HG03159 (cell line): ENCODE measurements at regions not wholly inside any gene's neighbourhood (a gene's known extent, or its start where the extent isn't known, plus 50 kb on each side); places are given as distances from the start of the nearest gene placed in this dataset.

Source experiments
- ATAC-seq: cut with Tn5 transposase; IDR thresholded peaks from one replicate; pipeline ENCODE4 v1.9.1; 2021; ENCODE audit warnings: mild to moderate bottlenecking, moderate library complexity; ENCODE audit not compliant: unreplicated experiment

- no peak for ATAC-seq
Observed at GRCh38 chr2:145043399-145043834, 523.5 kb upstream of the ZEB2 start.

- no peak for ATAC-seq
Observed at GRCh38 chr2:145041706-145042105, 521.8 kb upstream of the ZEB2 start.

- ATAC-seq: no peak
Observed at GRCh38 chr2:145040433-145040832, 520.5 kb upstream of the ZEB2 start.

GRCh38 chr2:145038041-145038525 lies 518.2 kb upstream of the ZEB2 start:
- no peak for ATAC-seq

- no peak for ATAC-seq
Observed at GRCh38 chr2:145036421-145037011, 516.6 kb upstream of the ZEB2 start.

GRCh38 chr2:145034511-145034910 lies 514.6 kb upstream of the ZEB2 start:
- ATAC-seq: no peak

- no peak for ATAC-seq
Observed at GRCh38 chr2:145033438-145033837, 513.5 kb upstream of the ZEB2 start.

GRCh38 chr2:145032791-145033190 lies 512.9 kb upstream of the ZEB2 start:
- no peak for ATAC-seq

- ATAC-seq: no peak
Observed at GRCh38 chr2:145029873-145030272, 510.0 kb upstream of the ZEB2 start.

GRCh38 chr2:145029081-145029480 lies 509.2 kb upstream of the ZEB2 start:
- no peak for ATAC-seq

- ATAC-seq: no peak
Observed at GRCh38 chr2:145028101-145028920, 508.4 kb upstream of the ZEB2 start.

GRCh38 chr2:145026456-145027455 lies 506.8 kb upstream of the ZEB2 start:
- no peak for ATAC-seq

GRCh38 chr2:145025382-145025781 lies 505.5 kb upstream of the ZEB2 start:
- ATAC-seq: no peak

- no peak for ATAC-seq
Observed at GRCh38 chr2:145023334-145023934, 503.5 kb upstream of the ZEB2 start.

GRCh38 chr2:145022666-145023333 lies 502.9 kb upstream of the ZEB2 start:
- no peak for ATAC-seq

- no peak for ATAC-seq
Observed at GRCh38 chr2:145021962-145022665, 502.2 kb upstream of the ZEB2 start.

GRCh38 chr2:145020694-145021093 lies 500.8 kb upstream of the ZEB2 start:
- ATAC-seq: no peak

- no peak for ATAC-seq
Observed at GRCh38 chr2:145020139-145020538, 500.2 kb upstream of the ZEB2 start.

- no peak for ATAC-seq
Observed at GRCh38 chr2:145018502-145018901, 498.6 kb upstream of the ZEB2 start.

GRCh38 chr2:145017149-145017548 lies 497.2 kb upstream of the ZEB2 start:
- ATAC-seq: no peak
